DND-41 (cell line): ENCODE measurements at regions not wholly inside any gene's neighbourhood (a gene's known extent, or its start where the extent isn't known, plus 50 kb on each side); places are given as distances from the start of the nearest gene placed in this dataset.

ENCODE experiments used
- ATAC-seq: fragments of 200-7000 bp; cut with Tn5 transposase; 3 replicates; pipeline ENCODE4 v1.9.1; 2021; ENCODE audit warnings: low read depth; ENCODE audit not compliant: insufficient read depth
- DNase-seq: peaks from one replicate; pipeline ENCODE4 v3.0.0-alpha.2; 2020
- H2AFZ ChIP-seq: 2 replicates; pipeline ENCODE4 v1.6.0; 2012; ENCODE audit warnings: low read depth, low read length
- H3K27ac ChIP-seq: 2 replicates; pipeline ENCODE4 v1.5.1; 2012; ENCODE audit warnings: low read length, inconsistent platforms
- H3K27me3 ChIP-seq: fragments of 200-600 bp; sonication (generic); 2 replicates; pipeline ENCODE4 v1.6.0; 2012; ENCODE audit warnings: low read length, mild to moderate bottlenecking, inconsistent platforms; ENCODE audit not compliant: insufficient read depth, poor library complexity
- H3K36me3 ChIP-seq: 2 replicates; pipeline ENCODE4 v1.5.1; 2012; ENCODE audit warnings: low read length, inconsistent platforms; ENCODE audit not compliant: insufficient read depth
- H3K4me1 ChIP-seq: 2 replicates; pipeline ENCODE4 v1.5.1; 2012; ENCODE audit warnings: mild to moderate bottlenecking, low read length; ENCODE audit not compliant: insufficient read depth
- H3K4me2 ChIP-seq: 2 replicates; pipeline ENCODE4 v1.6.0; 2012; ENCODE audit warnings: mild to moderate bottlenecking, moderate library complexity, low read length, inconsistent platforms; ENCODE audit not compliant: insufficient read depth
- H3K4me3 ChIP-seq, 2 experiments: fragments of 200-600 bp in 1 of 2; shearing (Covaris generic) in 1 of 2; 2 replicates each; pipeline ENCODE4 v1.5.1; 2012 to 2016; ENCODE audit warnings: inconsistent platforms in 2 of 2, low read length in 2 of 2, mild to moderate bottlenecking in 2 of 2, low read depth in 1 of 2, moderate library complexity in 1 of 2
- H3K79me2 ChIP-seq: 2 replicates; pipeline ENCODE4 v1.6.0; 2012; ENCODE audit warnings: low read length, inconsistent platforms; ENCODE audit not compliant: insufficient read depth
- H3K9ac ChIP-seq: 2 replicates; pipeline ENCODE4 v1.6.0; 2012; ENCODE audit warnings: low read depth, mild to moderate bottlenecking, inconsistent platforms, low read length, moderate library complexity
- H3K9me3 ChIP-seq: 2 replicates; pipeline ENCODE4 v1.5.1; 2012; ENCODE audit warnings: low read length, moderate library complexity, mild to moderate bottlenecking, inconsistent platforms; ENCODE audit not compliant: insufficient read depth, severe bottlenecking
- H4K20me1 ChIP-seq: 2 replicates; pipeline ENCODE4 v1.6.0; 2012; ENCODE audit warnings: low read length; ENCODE audit not compliant: insufficient read depth
- CTCF ChIP-seq: IDR thresholded peaks from 2 replicates; pipeline ENCODE4 v1.5.1; 2012; ENCODE audit warnings: borderline replicate concordance, low read length, moderate library complexity, mild to moderate bottlenecking; ENCODE audit not compliant: poor library complexity, severe bottlenecking; ENCODE audit errors: extremely low read depth
- EZH2 ChIP-seq: IDR thresholded peaks from 3 replicates; pipeline ENCODE4 v1.6.1; 2012; ENCODE audit warnings: borderline replicate concordance, low read depth, mild to moderate bottlenecking, moderate library complexity, low read length, inconsistent platforms; ENCODE audit not compliant: severe bottlenecking

- no peaks in the 10 kb centered on the region for H3K4me1 ChIP-seq
- no peaks in the 10 kb centered on the region for H3K79me2 ChIP-seq
- H3K4me3 ChIP-seq = no peak overlapping the region
- no peak overlapping the region for H3K4me2 ChIP-seq
- no peak for ATAC-seq
- DNase-seq = no peak
- no peaks in the 10 kb centered on the region for H4K20me1 ChIP-seq
- TF ChIP-seq CTCF (no peak), EZH2 (no peak)
- H3K27me3 ChIP-seq = no peaks in the 10 kb centered on the region
- no peak overlapping the region for H3K9ac ChIP-seq
- no peak overlapping the region for H3K27ac ChIP-seq
- no peaks in the 10 kb centered on the region for H3K9me3 ChIP-seq
- no peak overlapping the region for H2AFZ ChIP-seq
- H3K36me3 ChIP-seq = no peaks in the 10 kb centered on the region
Observed at GRCh38 chr13:65965501-65965900, 1264.6 kb downstream of the PCDH9 start.

DNA sequence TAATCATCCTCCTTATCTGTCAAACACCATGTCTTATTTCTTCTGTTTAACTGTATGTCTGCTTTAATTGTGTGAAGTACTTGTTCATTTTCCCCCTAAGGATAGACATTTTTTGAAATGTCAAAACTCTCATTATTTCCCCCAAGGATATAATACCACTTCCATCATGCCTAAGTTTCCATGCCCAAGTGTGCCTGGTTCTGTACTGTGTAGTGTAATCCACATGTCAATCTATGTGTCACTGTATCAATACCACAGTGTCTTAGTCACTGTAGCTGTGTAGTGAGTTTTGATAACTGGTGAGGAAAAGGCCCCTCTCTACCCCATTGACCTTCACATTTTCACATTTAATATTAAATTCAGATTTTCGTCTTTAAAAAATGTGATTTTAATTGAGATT lies 1265.5 kb downstream of the PCDH9 start:
- H3K27ac ChIP-seq = no peak overlapping the region
- ATAC-seq = no peak
- no peak overlapping the region for H3K4me3 ChIP-seq
- no peak for DNase-seq
- H3K4me1 ChIP-seq = no peaks in the 10 kb centered on the region
- H3K4me2 ChIP-seq = no peak overlapping the region
- no peaks in the 10 kb centered on the region for H4K20me1 ChIP-seq
- TF ChIP-seq CTCF (no peak), EZH2 (no peak)
- no peak overlapping the region for H3K9ac ChIP-seq
- H3K36me3 ChIP-seq = no peaks in the 10 kb centered on the region
- H3K27me3 ChIP-seq = no peaks in the 10 kb centered on the region
- H3K9me3 ChIP-seq = no peaks in the 10 kb centered on the region
- no peaks in the 10 kb centered on the region for H3K79me2 ChIP-seq
- H2AFZ ChIP-seq = no peak overlapping the region

DNA sequence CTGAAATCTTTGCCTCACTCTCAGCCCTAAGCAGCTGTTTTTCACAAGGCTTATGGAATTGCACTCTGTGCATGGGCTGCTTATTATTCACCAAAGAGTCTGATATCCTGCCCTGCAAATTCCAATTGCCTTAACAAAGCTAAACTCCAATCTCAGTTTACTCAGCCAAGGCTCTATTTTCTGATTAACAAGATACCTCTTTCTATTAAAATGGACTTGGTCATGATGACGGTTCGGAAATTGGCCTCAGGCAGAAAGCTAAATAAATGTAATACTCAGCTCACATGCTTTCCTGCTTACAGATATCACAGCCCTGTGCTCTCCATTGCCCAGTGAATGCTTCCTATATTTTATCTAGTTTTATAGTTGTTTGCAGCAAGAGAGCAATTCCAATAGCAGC lies 1270.8 kb downstream of the PCDH9 start:
- DNase-seq (no peak), ATAC-seq (no peak)
- no peak overlapping the region for H3K4me2 ChIP-seq

More for the DNA sequence above, 1270.8 kb downstream of the PCDH9 start:
- Histone ChIP-seq H2AFZ (no peak overlapping the region), H3K79me2 (no peaks in the 10 kb centered on the region), H3K4me3 (no peak overlapping the region), H3K9me3 (no peaks in the 10 kb centered on the region), H3K9ac (no peak overlapping the region), H4K20me1 (no peaks in the 10 kb centered on the region), H3K27me3 (no peaks in the 10 kb centered on the region), H3K36me3 (no peaks in the 10 kb centered on the region), H3K27ac (no peak overlapping the region), H3K4me1 (no peaks in the 10 kb centered on the region)
- TF ChIP-seq EZH2 (no peak), CTCF (no peak)
